GM04504 (cell line): ENCODE measurements at regions not wholly inside any gene's neighbourhood (a gene's known extent, or its start where the extent isn't known, plus 50 kb on each side); places are given as distances from the start of the nearest gene placed in this dataset.

ENCODE experiments used
- DNase-seq: peaks from one replicate; pipeline ENCODE4 v3.0.0-alpha.2; 2012; ENCODE audit warnings: low read depth

GRCh38 chr6:87908978-87909811 is 138.4 kb upstream of the SPACA1 start:
- no peak for DNase-seq

- peak; percentile 43 for DNase-seq
Observed at GRCh38 chr6:87907521-87907920, 140.1 kb upstream of the SPACA1 start.

GRCh38 chr6:87905101-87905641 is 142.5 kb upstream of the SPACA1 start:
- DNase-seq = no peak

GRCh38 chr6:87904011-87904410 is 143.6 kb upstream of the SPACA1 start:
- DNase-seq = no peak

- DNase-seq = no peak
Observed at GRCh38 chr6:87903323-87903722, 144.3 kb upstream of the SPACA1 start.

GRCh38 chr6:87902383-87902782 is 145.3 kb upstream of the SPACA1 start:
- DNase-seq = no peak

- no peak for DNase-seq
Observed at GRCh38 chr6:87901613-87902012, 146.0 kb upstream of the SPACA1 start.

- DNase-seq = no peak
Observed at GRCh38 chr6:87900160-87900698, 147.4 kb upstream of the SPACA1 start.

- DNase-seq = no peak
Observed at GRCh38 chr6:87899499-87900147, 148.0 kb upstream of the SPACA1 start.

GRCh38 chr6:87897663-87898062 is 150.0 kb upstream of the SPACA1 start:
- no peak for DNase-seq

- DNase-seq = no peak
Observed at GRCh38 chr6:87897013-87897412, 150.6 kb upstream of the SPACA1 start.

GRCh38 chr6:87887266-87887665 is 160.4 kb upstream of the SPACA1 start:
- no peak for DNase-seq

- no peak for DNase-seq
Observed at GRCh38 chr6:87884203-87884602, 163.4 kb upstream of the SPACA1 start.

GRCh38 chr6:87881342-87881895 is 166.2 kb upstream of the SPACA1 start:
- no peak for DNase-seq

GRCh38 chr6:87879132-87879861 is 168.3 kb upstream of the SPACA1 start:
- no peak for DNase-seq

- DNase-seq = no peak
Observed at GRCh38 chr6:87875781-87876180, 171.9 kb upstream of the SPACA1 start.

GRCh38 chr6:87873556-87873955 is 171.5 kb upstream of the AKIRIN2 start:
- DNase-seq = no peak

GRCh38 chr6:87870556-87870955 is 168.5 kb upstream of the AKIRIN2 start:
- DNase-seq = no peak

- DNase-seq = no peak
Observed at GRCh38 chr6:87869064-87869905, 167.3 kb upstream of the AKIRIN2 start.

GRCh38 chr6:87860902-87861301 is 158.9 kb upstream of the AKIRIN2 start:
- no peak for DNase-seq

GRCh38 chr6:87858440-87858839 is 156.4 kb upstream of the AKIRIN2 start:
- no peak for DNase-seq
